Globus pallidus (tissue), 1 donor: ENCODE measurements at regions not wholly inside any gene's neighbourhood (a gene's known extent, or its start where the extent isn't known, plus 50 kb on each side); places are given as distances from the start of the nearest gene placed in this dataset.
A peak's percentile ranks its signal among the peaks of the same experiment; 100 is the strongest.

Source experiments
- DNase-seq: peaks from one replicate; pipeline ENCODE4 v3.0.0-alpha.2; 2015; ENCODE audit warnings: low spot score

GRCh38 chr16:82567175-82567574 is 59.6 kb upstream of the CDH13 start:
- no peak for DNase-seq

GRCh38 chr16:82563401-82563800 is 63.4 kb upstream of the CDH13 start:
- no peak for DNase-seq

GRCh38 chr16:82562183-82562683 is 64.5 kb upstream of the CDH13 start:
- DNase-seq: no peak

- DNase-seq: no peak
Observed at GRCh38 chr16:82560805-82561325, 65.9 kb upstream of the CDH13 start.

GRCh38 chr16:82544378-82545160 is 82.2 kb upstream of the CDH13 start:
- peak; percentile 43 for DNase-seq

- DNase-seq: no peak
Observed at GRCh38 chr16:82542714-82543113, 84.1 kb upstream of the CDH13 start.

- DNase-seq: no peak
Observed at GRCh38 chr16:82541103-82541502, 85.7 kb upstream of the CDH13 start.

GRCh38 chr16:82535764-82536163 is 91.0 kb upstream of the CDH13 start:
- DNase-seq: no peak

GRCh38 chr16:82535262-82535661 is 91.5 kb upstream of the CDH13 start:
- no peak for DNase-seq

GRCh38 chr16:82533189-82533588 is 93.6 kb upstream of the CDH13 start:
- DNase-seq: no peak

- DNase-seq: no peak
Observed at GRCh38 chr16:82530883-82531282, 95.9 kb upstream of the CDH13 start.

GRCh38 chr16:82527101-82527500 is 99.7 kb upstream of the CDH13 start:
- DNase-seq: no peak

GRCh38 chr16:82524976-82525375 is 101.8 kb upstream of the CDH13 start:
- no peak for DNase-seq

GRCh38 chr16:82523815-82524214 is 103.0 kb upstream of the CDH13 start:
- no peak for DNase-seq

GRCh38 chr16:82522026-82522425 is 104.7 kb upstream of the CDH13 start:
- no peak for DNase-seq

- DNase-seq: no peak
Observed at GRCh38 chr16:82518811-82519210, 108.0 kb upstream of the CDH13 start.

GRCh38 chr16:82514262-82514661 is 112.5 kb upstream of the CDH13 start:
- no peak for DNase-seq

- peak; percentile 7 for DNase-seq
Observed at GRCh38 chr16:82510789-82511305, 115.9 kb upstream of the CDH13 start.

GRCh38 chr16:82509691-82510430 is 116.9 kb upstream of the CDH13 start:
- DNase-seq: peak; percentile 84

GRCh38 chr16:82506692-82507670 is 119.8 kb upstream of the CDH13 start:
- no peak for DNase-seq

- no peak for DNase-seq
Observed at GRCh38 chr16:82504836-82505235, 121.9 kb upstream of the CDH13 start.

- no peak for DNase-seq
Observed at GRCh38 chr16:82499302-82499701, 127.5 kb upstream of the CDH13 start.
